Upper lobe of right lung (tissue), 1 donor: ENCODE measurements at regions not wholly inside any gene's neighbourhood (a gene's known extent, or its start where the extent isn't known, plus 50 kb on each side); places are given as distances from the start of the nearest gene placed in this dataset.

Experiments
- ATAC-seq: fragments of 200-7000 bp; cut with Tn5 transposase; one replicate; pipeline ENCODE4 v1.9.1; 2020; ENCODE audit warnings: mild to moderate bottlenecking, moderate library complexity
- DNase-seq: peaks from one replicate; pipeline ENCODE4 v3.0.0-alpha.2; 2020
- H3K27ac ChIP-seq: fragments of 200-600 bp; one replicate; pipeline ENCODE4 v1.8.0; 2022
- H3K27me3 ChIP-seq: fragments of 200-600 bp; one replicate; pipeline ENCODE4 v1.8.0; 2022; ENCODE audit warnings: mild to moderate bottlenecking
- H3K36me3 ChIP-seq: fragments of 200-600 bp; one replicate; pipeline ENCODE4 v1.8.0; 2022
- H3K4me1 ChIP-seq: fragments of 200-600 bp; one replicate; pipeline ENCODE4 v1.8.0; 2022
- H3K4me3 ChIP-seq: fragments of 200-600 bp; one replicate; pipeline ENCODE4 v1.8.0; 2022; ENCODE audit warnings: mild to moderate bottlenecking
- H3K9me3 ChIP-seq: fragments of 200-600 bp; one replicate; pipeline ENCODE4 v1.8.0; 2022
- CTCF ChIP-seq: fragments of 200-600 bp; IDR thresholded peaks from one replicate; pipeline ENCODE4 v1.8.0; 2022; ENCODE audit warnings: antibody characterized with exemption
- intact Hi-C: fragments of 100-400 bp; cut with DNase I; formaldehyde crosslinking; loops from one replicate; pipeline ENCODE4 v1.11.0; 2022
- donor health status: DM: no; HTN: yes; CAD: no; lungs with severe emphysema.

DNA sequence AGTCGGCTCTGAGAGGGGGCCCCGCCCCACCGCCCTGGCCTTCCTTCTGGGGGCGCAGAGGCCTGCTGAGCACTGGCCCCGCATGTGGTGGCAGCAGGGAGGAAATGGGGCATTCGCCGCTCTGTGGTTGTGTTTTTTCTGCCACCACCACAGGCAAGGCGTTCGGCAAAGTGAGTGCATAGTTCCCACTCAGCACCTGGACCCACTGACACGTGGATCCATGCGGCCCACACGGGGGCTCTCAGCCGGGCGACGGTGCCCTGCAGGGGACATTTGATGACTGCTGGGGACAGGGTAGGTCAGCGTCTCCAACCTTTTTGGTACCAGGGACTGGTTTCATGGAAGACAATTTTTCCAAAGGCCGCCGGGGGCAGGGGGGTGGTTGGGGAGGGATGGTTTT, 70.9 kb downstream of the ENGASE start:
- H3K27ac ChIP-seq = no peak overlapping the region
- TF ChIP-seq CTCF = no peak
- intact Hi-C loops = no loop called here
- no peaks in the 10 kb centered on the region for H3K4me1 ChIP-seq
- DNase-seq = no peak
- H3K36me3 ChIP-seq = no peaks in the 10 kb centered on the region
- H3K9me3 ChIP-seq = no peaks in the 10 kb centered on the region
- H3K4me3 ChIP-seq = no peak overlapping the region
- peaks cover 16% of the 10 kb centered on the region for H3K27me3 ChIP-seq
- ATAC-seq = no peak

DNA sequence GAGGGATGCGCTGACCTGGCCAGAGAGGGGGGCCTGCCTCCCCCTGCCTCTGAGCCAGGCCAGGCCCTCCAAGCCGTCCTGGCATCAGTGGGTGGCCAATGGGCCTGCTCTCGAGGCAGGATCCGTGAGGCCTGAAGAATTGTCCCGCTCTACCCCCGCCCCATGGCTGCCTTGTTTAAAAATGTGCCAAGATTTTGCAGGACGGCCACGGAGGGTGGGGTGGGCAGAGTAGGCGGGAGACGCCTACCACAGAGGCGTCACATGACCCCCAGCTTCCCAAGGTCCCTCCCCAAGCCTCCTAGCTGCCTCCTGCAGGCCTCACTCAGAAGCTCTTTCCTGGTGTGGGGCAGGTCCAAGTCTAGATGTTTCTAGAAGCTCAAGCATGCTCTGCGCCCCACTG, 69.5 kb downstream of the ENGASE start:
- peaks cover 21% of the 10 kb centered on the region for H3K27me3 ChIP-seq

DNA sequence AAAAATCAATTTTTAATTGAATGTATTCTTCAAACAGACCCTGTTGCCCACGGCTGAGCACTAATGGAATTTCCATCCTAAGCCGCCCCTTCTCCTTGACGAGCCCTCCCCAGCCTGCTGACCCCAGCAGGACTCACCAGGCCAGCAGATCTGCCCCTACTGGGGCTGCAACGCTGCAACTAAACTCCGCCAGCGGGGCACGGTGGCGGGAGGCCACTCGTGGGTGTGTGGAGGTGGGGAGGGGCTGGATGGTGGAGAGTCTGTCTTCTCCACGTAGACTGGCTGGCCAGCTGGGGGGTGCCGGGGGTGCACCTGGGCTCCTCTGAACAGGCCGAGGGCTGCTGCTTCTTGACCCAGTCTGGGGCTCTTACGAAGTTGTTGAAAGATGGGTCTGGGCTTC, 67.8 kb downstream of the ENGASE start:
- Histone ChIP-seq H3K9me3 (no peaks in the 10 kb centered on the region), H3K27ac (no peak overlapping the region), H3K27me3 (peaks cover 21% of the 10 kb centered on the region), H3K4me1 (no peaks in the 10 kb centered on the region), H3K36me3 (no peaks in the 10 kb centered on the region), H3K4me3 (no peak overlapping the region)
- no peak for TF ChIP-seq CTCF
- intact Hi-C loops = no loop called here
- no peak for ATAC-seq
- DNase-seq = no peak

More for the DNA sequence above, 69.5 kb downstream of the ENGASE start:
- no peak for TF ChIP-seq CTCF
- Histone ChIP-seq H3K4me3 (no peak overlapping the region), H3K27ac (no peak overlapping the region), H3K36me3 (no peaks in the 10 kb centered on the region), H3K4me1 (no peaks in the 10 kb centered on the region), H3K9me3 (no peaks in the 10 kb centered on the region)
- intact Hi-C loops = no loop called here
- DNase-seq (no peak), ATAC-seq (no peak)

- Histone ChIP-seq H3K9me3 (no peaks in the 10 kb centered on the region), H3K36me3 (no peaks in the 10 kb centered on the region), H3K27me3 (peaks cover 22% of the 10 kb centered on the region), H3K27ac (no peak overlapping the region), H3K4me1 (no peaks in the 10 kb centered on the region), H3K4me3 (no peak overlapping the region)
- DNase-seq = no peak
- no peak for TF ChIP-seq CTCF
- no peak for ATAC-seq
- intact Hi-C loops = no loop called here
Measured at GRCh38 chr17:79141578-79142355, 67.1 kb downstream of the ENGASE start.

GRCh38 chr17:79138826-79139225, 64.2 kb downstream of the ENGASE start:
- H3K9me3 ChIP-seq = no peaks in the 10 kb centered on the region
- no peak for TF ChIP-seq CTCF
- ATAC-seq = no peak
- H3K27me3 ChIP-seq = peaks cover 34% of the 10 kb centered on the region
- H3K4me1 ChIP-seq = no peaks in the 10 kb centered on the region
- H3K36me3 ChIP-seq = no peaks in the 10 kb centered on the region
- DNase-seq = no peak
- H3K4me3 ChIP-seq = no peak overlapping the region
- intact Hi-C loops = no loop called here
- no peak overlapping the region for H3K27ac ChIP-seq

DNA sequence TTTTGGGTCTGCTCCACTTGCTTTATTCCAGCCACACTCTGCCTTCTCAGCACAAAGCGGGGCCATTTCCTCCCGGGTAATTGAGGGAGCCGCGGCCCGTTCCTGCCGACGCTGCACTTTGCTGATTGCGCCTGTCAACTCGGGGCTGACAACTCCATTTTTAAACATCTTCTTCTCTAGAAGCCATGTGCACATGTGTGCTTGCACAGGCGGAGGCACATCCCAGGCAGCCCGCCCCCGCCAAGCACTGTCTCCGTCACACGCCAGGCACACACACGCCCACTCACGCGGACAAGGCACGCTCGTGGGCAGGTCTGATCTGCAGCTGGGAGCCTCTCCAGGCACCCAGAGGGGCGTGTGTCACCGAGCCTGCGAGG, 63.2 kb downstream of the ENGASE start:
- H3K27me3 ChIP-seq = peaks cover 30% of the 10 kb centered on the region
- ATAC-seq = no peak
- intact Hi-C loops = no loop called here

More for the DNA sequence above, 63.2 kb downstream of the ENGASE start:
- Histone ChIP-seq H3K36me3 (no peaks in the 10 kb centered on the region), H3K9me3 (no peaks in the 10 kb centered on the region), H3K4me1 (no peaks in the 10 kb centered on the region), H3K4me3 (no peak overlapping the region), H3K27ac (no peak overlapping the region)
- no peak for DNase-seq
- TF ChIP-seq CTCF = no peak
